GM12874 (cell line): ENCODE measurements at regions not wholly inside any gene's neighbourhood (a gene's known extent, or its start where the extent isn't known, plus 50 kb on each side); places are given as distances from the start of the nearest gene placed in this dataset.

Experiments
- CTCF ChIP-seq: IDR thresholded peaks from 2 replicates; pipeline ENCODE4 v1.5.1; 2011; ENCODE audit warnings: low read depth, mild to moderate bottlenecking, control low read depth, low read length, moderate library complexity; ENCODE audit not compliant: insufficient read depth

DNA sequence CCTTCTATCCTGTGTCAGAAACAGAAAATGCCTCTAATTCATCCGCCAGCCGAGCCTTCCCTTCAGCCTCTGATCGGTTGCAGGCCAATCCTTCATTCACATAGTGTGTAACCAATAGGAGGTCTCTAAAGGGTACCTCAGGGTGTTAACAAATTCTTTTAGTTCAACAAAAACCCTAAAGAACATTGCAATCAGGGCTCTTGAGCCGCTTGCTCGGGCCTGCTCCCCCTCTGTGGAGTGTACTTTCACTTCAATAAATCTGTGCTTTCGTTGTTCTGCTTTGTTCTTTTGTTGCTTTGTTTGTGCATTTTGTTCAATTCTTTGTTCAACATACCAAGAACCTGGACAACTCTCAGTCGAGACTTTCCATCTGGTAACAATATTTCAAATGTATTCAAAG lies 366.5 kb downstream of the KCTD12 start:
- TF ChIP-seq CTCF: no peak

DNA sequence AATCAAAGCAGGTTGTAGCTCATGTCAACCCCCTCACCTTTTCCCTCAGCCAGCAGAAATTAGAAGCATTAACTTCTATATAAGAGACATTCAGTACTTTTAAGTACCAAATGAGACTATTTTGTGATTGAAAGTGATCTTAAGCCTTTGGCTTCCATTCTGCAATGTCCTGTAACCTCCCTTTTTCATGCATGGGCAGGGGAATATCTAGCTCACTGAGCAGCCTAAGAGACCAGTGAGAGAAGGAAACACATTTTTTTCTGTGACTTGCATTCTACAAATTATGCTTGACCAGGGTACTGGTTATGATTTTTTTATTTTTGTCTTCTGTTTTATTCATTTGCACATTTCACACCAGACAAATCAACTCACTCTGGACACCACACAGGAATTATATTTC lies 369.6 kb downstream of the KCTD12 start:
- no peak for TF ChIP-seq CTCF

DNA sequence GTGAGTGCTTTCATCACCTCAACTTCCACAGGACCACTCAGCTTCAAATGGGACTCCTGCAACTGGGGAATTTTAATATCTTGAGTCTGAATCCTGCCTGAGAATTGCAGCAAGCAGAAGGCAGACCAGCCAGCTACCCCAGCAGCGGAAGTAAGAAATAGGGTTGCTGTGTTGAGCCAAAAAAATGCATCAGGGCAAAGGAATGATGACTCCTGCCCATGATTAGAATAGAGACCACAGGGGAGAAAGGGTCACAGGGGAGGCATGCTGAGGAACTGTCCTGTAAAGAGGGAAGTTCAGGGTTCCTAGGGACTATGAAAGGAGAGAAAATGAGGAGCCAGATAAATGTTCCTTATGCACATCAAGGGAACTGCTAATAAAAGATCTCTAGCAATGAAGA lies 370.2 kb downstream of the KCTD12 start:
- TF ChIP-seq CTCF: no peak

GRCh38 chr13:76512721-76513145 lies 373.5 kb downstream of the KCTD12 start:
- no peak for TF ChIP-seq CTCF

GRCh38 chr13:76505437-76505836 lies 380.8 kb downstream of the KCTD12 start:
- no peak for TF ChIP-seq CTCF

GRCh38 chr13:76503766-76504165 lies 382.4 kb downstream of the KCTD12 start:
- no peak for TF ChIP-seq CTCF

DNA sequence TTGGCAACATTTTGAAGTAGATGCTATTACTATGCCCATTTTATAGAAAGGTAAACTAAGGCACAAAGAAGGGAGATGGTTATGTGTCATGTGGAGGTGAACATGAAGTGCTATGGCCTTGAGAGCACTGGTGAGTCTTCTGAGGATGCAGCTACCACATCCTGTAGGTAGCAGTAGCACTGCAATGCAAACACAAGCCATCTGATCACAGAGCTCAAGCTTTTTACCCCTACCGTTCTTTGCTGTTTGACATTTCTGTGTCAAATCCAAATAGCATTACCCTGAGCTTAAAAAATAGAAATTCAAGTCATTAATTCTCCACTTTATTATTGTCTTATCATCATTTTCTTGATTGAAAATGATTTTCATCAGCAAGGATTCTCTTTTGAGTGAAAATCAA lies 382.9 kb downstream of the KCTD12 start:
- TF ChIP-seq CTCF: no peak

DNA sequence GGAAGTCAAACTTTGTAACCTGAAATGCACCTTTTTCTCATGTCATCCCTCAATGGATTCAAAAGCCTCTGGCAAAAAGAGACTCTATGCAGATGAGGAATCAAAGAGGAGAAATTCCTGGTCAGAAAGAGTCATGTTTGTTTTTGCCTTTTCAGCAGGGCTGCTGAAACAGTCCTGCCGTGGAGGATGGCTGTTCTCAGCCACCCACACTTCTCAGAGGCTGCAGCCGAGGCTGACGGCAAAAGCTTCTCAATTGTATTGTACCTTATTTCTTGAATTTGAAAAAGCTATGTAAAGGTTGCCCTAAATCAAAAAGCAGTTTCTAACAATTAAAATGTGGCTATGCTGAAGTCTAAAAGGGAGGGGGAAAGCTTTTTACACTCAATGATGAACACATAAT lies 385.3 kb downstream of the KCTD12 start:
- no peak for TF ChIP-seq CTCF
